SU-DHL-6 (cell line): ENCODE measurements at regions not wholly inside any gene's neighbourhood (a gene's known extent, or its start where the extent isn't known, plus 50 kb on each side); places are given as distances from the start of the nearest gene placed in this dataset.

Source experiments
- EZH2phosphoT487 ChIP-seq: fragments of 200-600 bp; sonication (generic), shearing (Covaris generic); conservative IDR thresholded peaks from 2 replicates; pipeline ENCODE4 v1.6.1; 2018; ENCODE audit warnings: mild to moderate bottlenecking, antibody characterized with exemption, low read length, moderate library complexity, mixed read lengths
- TF ChIP-seq, protein P1 (sequence below): fragments of 200-600 bp; sonication (generic); IDR thresholded peaks from one replicate; pipeline ENCODE4 v1.5.1; 2017; ENCODE audit warnings: antibody characterized with exemption, mild to moderate bottlenecking, low read length, moderate library complexity; ENCODE audit not compliant: insufficient read depth, poor library complexity, severe bottlenecking

DNA sequence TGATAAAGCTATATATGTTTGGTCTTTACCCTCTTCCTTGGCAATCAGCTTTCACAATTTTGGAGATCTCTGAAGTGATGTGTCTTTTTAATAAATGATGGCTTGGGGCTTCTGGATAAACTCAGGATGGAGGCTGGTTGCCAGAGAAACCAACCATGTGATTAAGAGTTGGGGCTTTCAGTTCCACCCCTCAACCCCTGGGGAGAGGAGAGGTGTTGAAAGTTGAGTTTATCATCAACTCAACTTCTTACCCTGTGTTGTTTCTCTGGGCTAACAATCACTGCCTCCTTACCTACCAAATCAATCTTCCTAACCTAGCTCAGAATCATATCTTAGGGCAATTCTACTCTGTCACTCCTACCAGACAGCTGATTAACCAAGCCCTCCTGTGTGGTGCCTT is 735.8 kb downstream of the ZPLD1 start:
- TF ChIP-seq, protein P1, sequence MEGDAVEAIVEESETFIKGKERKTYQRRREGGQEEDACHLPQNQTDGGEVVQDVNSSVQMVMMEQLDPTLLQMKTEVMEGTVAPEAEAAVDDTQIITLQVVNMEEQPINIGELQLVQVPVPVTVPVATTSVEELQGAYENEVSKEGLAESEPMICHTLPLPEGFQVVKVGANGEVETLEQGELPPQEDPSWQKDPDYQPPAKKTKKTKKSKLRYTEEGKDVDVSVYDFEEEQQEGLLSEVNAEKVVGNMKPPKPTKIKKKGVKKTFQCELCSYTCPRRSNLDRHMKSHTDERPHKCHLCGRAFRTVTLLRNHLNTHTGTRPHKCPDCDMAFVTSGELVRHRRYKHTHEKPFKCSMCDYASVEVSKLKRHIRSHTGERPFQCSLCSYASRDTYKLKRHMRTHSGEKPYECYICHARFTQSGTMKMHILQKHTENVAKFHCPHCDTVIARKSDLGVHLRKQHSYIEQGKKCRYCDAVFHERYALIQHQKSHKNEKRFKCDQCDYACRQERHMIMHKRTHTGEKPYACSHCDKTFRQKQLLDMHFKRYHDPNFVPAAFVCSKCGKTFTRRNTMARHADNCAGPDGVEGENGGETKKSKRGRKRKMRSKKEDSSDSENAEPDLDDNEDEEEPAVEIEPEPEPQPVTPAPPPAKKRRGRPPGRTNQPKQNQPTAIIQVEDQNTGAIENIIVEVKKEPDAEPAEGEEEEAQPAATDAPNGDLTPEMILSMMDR = no peak
- no peak for TF ChIP-seq EZH2phosphoT487
